ENCODE measurements at regions not wholly inside any gene's neighbourhood (a gene's known extent, or its start where the extent isn't known, plus 50 kb on each side); places are given as distances from the start of the nearest gene placed in this dataset.

DNA sequence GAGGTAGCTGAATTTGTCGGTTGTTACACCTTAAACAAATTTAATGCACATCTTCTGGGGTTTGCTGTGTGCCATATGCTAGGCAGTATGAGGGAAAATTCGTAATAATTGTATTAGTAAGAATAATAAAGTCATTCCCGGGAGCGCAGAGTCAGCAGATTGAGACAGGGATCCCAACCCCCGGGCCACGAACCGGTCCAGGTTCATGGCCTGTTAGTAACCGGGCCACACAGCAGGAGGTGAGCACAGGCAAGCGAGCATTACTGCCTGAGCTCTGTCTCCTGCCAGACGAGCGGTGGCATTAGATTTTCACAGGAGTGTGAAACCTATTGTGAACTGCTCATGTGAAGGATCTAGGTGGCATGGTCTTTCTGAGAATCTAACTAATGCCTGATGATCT, 114.9 kb downstream of the PCDH7 start:
- TF ChIP-seq, protein P1, sequence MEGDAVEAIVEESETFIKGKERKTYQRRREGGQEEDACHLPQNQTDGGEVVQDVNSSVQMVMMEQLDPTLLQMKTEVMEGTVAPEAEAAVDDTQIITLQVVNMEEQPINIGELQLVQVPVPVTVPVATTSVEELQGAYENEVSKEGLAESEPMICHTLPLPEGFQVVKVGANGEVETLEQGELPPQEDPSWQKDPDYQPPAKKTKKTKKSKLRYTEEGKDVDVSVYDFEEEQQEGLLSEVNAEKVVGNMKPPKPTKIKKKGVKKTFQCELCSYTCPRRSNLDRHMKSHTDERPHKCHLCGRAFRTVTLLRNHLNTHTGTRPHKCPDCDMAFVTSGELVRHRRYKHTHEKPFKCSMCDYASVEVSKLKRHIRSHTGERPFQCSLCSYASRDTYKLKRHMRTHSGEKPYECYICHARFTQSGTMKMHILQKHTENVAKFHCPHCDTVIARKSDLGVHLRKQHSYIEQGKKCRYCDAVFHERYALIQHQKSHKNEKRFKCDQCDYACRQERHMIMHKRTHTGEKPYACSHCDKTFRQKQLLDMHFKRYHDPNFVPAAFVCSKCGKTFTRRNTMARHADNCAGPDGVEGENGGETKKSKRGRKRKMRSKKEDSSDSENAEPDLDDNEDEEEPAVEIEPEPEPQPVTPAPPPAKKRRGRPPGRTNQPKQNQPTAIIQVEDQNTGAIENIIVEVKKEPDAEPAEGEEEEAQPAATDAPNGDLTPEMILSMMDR (IDR thresholded peaks at IDR 0.05): no peak
- no peak for TF ChIP-seq POLR2A (IDR thresholded peaks at IDR 0.05)
